PC-3 (cell line): ENCODE measurements at regions not wholly inside any gene's neighbourhood (a gene's known extent, or its start where the extent isn't known, plus 50 kb on each side); places are given as distances from the start of the nearest gene placed in this dataset.

Experiments
- ATAC-seq: fragments of 200-7000 bp; cut with Tn5 transposase; 2 replicates; pipeline ENCODE4 v1.9.1; 2020; ENCODE audit warnings: mild to moderate bottlenecking, moderate library complexity
- BruUV-seq: library from RNA; stranded (reverse); fragments of 400-500 nt; replicated peaks from 2 replicates; lab custom pipeline; 2021; lab: Mats Ljungman, UMichigan
- CTCF ChIA-PET: fragments of 300-600 bp; sonication (Branson Sonifier 250); formaldehyde crosslinking; loops from one replicate; lab custom pipeline; 2022; ENCODE audit warnings: antibody characterized with exemption; lab: Charles Lee
- POLR2A ChIA-PET: fragments of 300-600 bp; sonication (Branson Sonifier 250); formaldehyde crosslinking; loops from one replicate; lab custom pipeline; 2022; ENCODE audit warnings: antibody characterized with exemption; ENCODE audit not compliant: unreplicated experiment; lab: Charles Lee
- DNase-seq: peaks from one replicate; pipeline ENCODE4 v3.0.0-alpha.2; 2015
- H2AFZ ChIP-seq: fragments of 300-600 bp; sonication (generic); 2 replicates; pipeline ENCODE4 v1.6.0; 2016; ENCODE audit warnings: antibody characterized with exemption, low read length
- H3F3A ChIP-seq: fragments of 300-600 bp; sonication (generic); one replicate; pipeline ENCODE4 v1.6.0; 2017; ENCODE audit warnings: antibody characterized with exemption, low read length, control low read depth, mild to moderate bottlenecking; ENCODE audit not compliant: unreplicated experiment
- H3K27ac ChIP-seq: fragments of 300-600 bp; sonication (generic); 2 replicates; pipeline ENCODE4 v1.5.1; 2016; ENCODE audit warnings: mild to moderate bottlenecking, low read length
- H3K27me3 ChIP-seq: fragments of 300-600 bp; sonication (generic); 2 replicates; pipeline ENCODE4 v1.6.1; 2016; ENCODE audit warnings: low read length, mixed read lengths
- H3K36me3 ChIP-seq: fragments of 300-600 bp; sonication (generic); 2 replicates; pipeline ENCODE4 v1.6.1; 2016; ENCODE audit warnings: low read depth, mixed run types, low read length, mixed read lengths
- H3K4me1 ChIP-seq: fragments of 300-600 bp; sonication (generic); 2 replicates; pipeline ENCODE4 v1.5.1; 2016; ENCODE audit warnings: low read length; ENCODE audit not compliant: insufficient read depth
- H3K4me2 ChIP-seq: fragments of 300-600 bp; sonication (generic); 2 replicates; pipeline ENCODE4 v1.6.0; 2016; ENCODE audit warnings: low read length
- H3K4me3 ChIP-seq: fragments of 300-600 bp; sonication (generic); 2 replicates; pipeline ENCODE4 v1.5.1; 2016; ENCODE audit warnings: mild to moderate bottlenecking, low read length, mixed read lengths
- H3K79me2 ChIP-seq: fragments of 300-600 bp; sonication (generic); 2 replicates; pipeline ENCODE4 v1.6.1; 2017; ENCODE audit warnings: low read length, mixed read lengths
- H3K9ac ChIP-seq: fragments of 300-600 bp; sonication (generic); 2 replicates; pipeline ENCODE4 v1.6.0; 2016; ENCODE audit warnings: mild to moderate bottlenecking, low read length
- H3K9me2 ChIP-seq: fragments of 300-600 bp; sonication (generic); replicated peaks from 2 replicates; pipeline ENCODE4 v1.6.1; 2016; ENCODE audit warnings: mixed run types, low read length, mixed read lengths
- H3K9me3 ChIP-seq: fragments of 300-600 bp; sonication (generic); 2 replicates; pipeline ENCODE4 v1.6.1; 2016; ENCODE audit warnings: low read length, mixed read lengths
- H4K20me1 ChIP-seq: fragments of 300-600 bp; sonication (generic); 2 replicates; pipeline ENCODE4 v1.6.1; 2016; ENCODE audit warnings: low read length, mixed read lengths
- EZH2 ChIP-seq: fragments of 300-600 bp; sonication (generic); IDR thresholded peaks from one replicate; pipeline ENCODE4 v1.6.1; 2017; ENCODE audit warnings: antibody characterized with exemption, mild to moderate bottlenecking, low read length; ENCODE audit not compliant: unreplicated experiment
- EZH2phosphoT487 ChIP-seq: fragments of 300-600 bp; sonication (generic); IDR thresholded peaks from 2 replicates; pipeline ENCODE4 v1.6.1; 2018; ENCODE audit warnings: mild to moderate bottlenecking, antibody characterized with exemption, low read length, borderline replicate concordance
- intact Hi-C: fragments of 100-400 bp; cut with micrococcal nuclease; formaldehyde crosslinking; loops from 2 replicates; pipeline ENCODE4 v1.9.0; 2023
- TF ChIP-seq, protein P1 (sequence below): fragments of 300-600 bp; sonication (generic); conservative IDR thresholded peaks from 2 replicates; pipeline ENCODE4 v1.5.1; 2017; ENCODE audit warnings: antibody characterized with exemption, low read depth, mild to moderate bottlenecking, low read length

DNA sequence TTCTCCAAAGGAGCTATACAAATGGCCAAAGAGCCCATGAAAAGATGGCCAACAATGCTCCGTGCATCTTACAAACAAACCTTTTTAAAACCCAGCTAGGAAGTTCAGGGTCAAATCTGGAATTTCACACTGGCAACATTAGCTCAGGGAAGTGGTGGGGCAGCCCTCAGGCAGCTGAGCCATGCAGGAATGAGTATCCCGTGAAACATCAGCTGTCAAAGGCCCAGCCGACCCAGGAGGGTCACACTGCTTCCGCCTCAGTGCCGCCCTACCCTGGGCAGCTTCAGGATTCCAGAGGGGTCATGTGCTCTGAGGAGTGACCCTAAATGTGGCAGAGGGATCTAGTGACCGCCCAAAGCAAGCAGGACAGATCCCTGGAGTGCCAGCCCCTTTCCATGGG is 73.4 kb downstream of the LINC01488 start:
- Histone ChIP-seq H3F3A (no peaks in the 10 kb centered on the region), H3K4me3 (no peak overlapping the region), H3K9me2 (no peaks in the 10 kb centered on the region), H3K4me1 (no peaks in the 10 kb centered on the region), H3K4me2 (no peak overlapping the region), H3K36me3 (no peaks in the 10 kb centered on the region), H3K27me3 (no peaks in the 10 kb centered on the region), H4K20me1 (no peaks in the 10 kb centered on the region), H3K9ac (no peak overlapping the region), H2AFZ (no peak overlapping the region), H3K79me2 (no peaks in the 10 kb centered on the region), H3K27ac (no peak overlapping the region), H3K9me3 (no peaks in the 10 kb centered on the region)
- DNase-seq, result no peak
- no peak for ATAC-seq
- intact Hi-C loops, result no loop called here
- POLR2A ChIA-PET, result no interaction called here
- BruUV-seq, result no TSS peak
- TF ChIP-seq EZH2phosphoT487 (no peak), EZH2 (no peak)
- TF ChIP-seq, protein P1, sequence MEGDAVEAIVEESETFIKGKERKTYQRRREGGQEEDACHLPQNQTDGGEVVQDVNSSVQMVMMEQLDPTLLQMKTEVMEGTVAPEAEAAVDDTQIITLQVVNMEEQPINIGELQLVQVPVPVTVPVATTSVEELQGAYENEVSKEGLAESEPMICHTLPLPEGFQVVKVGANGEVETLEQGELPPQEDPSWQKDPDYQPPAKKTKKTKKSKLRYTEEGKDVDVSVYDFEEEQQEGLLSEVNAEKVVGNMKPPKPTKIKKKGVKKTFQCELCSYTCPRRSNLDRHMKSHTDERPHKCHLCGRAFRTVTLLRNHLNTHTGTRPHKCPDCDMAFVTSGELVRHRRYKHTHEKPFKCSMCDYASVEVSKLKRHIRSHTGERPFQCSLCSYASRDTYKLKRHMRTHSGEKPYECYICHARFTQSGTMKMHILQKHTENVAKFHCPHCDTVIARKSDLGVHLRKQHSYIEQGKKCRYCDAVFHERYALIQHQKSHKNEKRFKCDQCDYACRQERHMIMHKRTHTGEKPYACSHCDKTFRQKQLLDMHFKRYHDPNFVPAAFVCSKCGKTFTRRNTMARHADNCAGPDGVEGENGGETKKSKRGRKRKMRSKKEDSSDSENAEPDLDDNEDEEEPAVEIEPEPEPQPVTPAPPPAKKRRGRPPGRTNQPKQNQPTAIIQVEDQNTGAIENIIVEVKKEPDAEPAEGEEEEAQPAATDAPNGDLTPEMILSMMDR, result no peak
- CTCF ChIA-PET, result interaction anchor here (0.7 kb wide), 2 partner anchors 45 to 295 kb away, joined by 13 to 14 read pairs; no protein-coding TSS in a partner anchor

DNA sequence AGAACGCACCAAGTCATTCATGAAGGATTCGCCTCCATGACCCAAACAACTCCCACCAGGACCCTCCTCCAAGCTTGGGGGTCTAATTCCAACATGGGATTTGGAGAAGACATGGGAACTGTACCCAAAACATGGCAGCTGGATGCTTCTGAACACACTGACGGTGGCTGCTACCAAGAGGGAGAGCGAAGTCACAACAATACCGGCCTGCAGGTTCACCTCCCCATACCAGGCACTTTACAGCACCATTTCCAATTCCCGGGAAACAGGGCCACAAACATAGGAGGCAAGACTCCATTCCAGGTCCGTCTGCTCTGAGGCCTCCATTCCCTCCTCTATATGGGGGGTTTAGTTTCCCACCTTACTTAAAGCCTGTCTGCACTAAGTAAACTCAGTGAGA is 75.8 kb downstream of the LINC01488 start:
- H3K9me3 ChIP-seq, result no peaks in the 10 kb centered on the region
- intact Hi-C loops, result no loop called here
- H3K9me2 ChIP-seq, result no peaks in the 10 kb centered on the region
- BruUV-seq, result no TSS peak
- H4K20me1 ChIP-seq, result no peaks in the 10 kb centered on the region
- POLR2A ChIA-PET, result no interaction called here
- H3F3A ChIP-seq, result no peaks in the 10 kb centered on the region
- no peak overlapping the region for H3K9ac ChIP-seq
- H3K27ac ChIP-seq, result no peak overlapping the region
- H3K4me1 ChIP-seq, result no peaks in the 10 kb centered on the region
- DNase-seq (no peak), ATAC-seq (no peak)
- H3K36me3 ChIP-seq, result no peaks in the 10 kb centered on the region
- H3K27me3 ChIP-seq, result no peaks in the 10 kb centered on the region
- no peak overlapping the region for H3K4me3 ChIP-seq
- no peaks in the 10 kb centered on the region for H3K79me2 ChIP-seq
- TF ChIP-seq EZH2 (no peak), EZH2phosphoT487 (no peak)
- TF ChIP-seq, protein P1, result no peak
- no peak overlapping the region for H2AFZ ChIP-seq
- CTCF ChIA-PET, result no interaction called here
- no peak overlapping the region for H3K4me2 ChIP-seq

DNA sequence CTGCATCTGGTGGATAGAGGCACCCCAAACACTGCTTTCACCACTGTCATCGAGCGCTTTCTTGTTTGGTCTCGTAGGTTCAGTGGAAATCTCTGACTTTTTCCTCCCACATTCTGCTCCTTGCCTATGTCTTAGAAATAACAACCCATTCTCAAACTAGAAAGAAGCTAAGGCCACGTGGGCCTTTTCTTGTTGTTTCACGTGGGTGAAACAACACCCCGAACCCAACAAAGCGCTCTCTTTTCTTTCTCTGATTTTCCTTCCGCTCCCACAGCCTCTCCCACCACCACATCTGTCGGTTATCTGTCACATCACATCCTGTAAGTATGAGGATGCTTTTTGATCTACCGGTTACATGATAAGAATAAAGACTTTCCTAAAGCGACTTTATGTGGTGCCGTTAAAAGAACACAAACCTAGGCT is 77.1 kb downstream of the LINC01488 start:
- no peaks in the 10 kb centered on the region for H3K4me1 ChIP-seq
- H3K27ac ChIP-seq, result no peak overlapping the region
- no TSS peak for BruUV-seq
- H3K9me3 ChIP-seq, result no peaks in the 10 kb centered on the region
- no peak overlapping the region for H3K4me2 ChIP-seq
- intact Hi-C loops, result no loop called here
- H3K79me2 ChIP-seq, result no peaks in the 10 kb centered on the region
- H4K20me1 ChIP-seq, result no peaks in the 10 kb centered on the region
- H3K36me3 ChIP-seq, result no peaks in the 10 kb centered on the region
- DNase-seq (no peak), ATAC-seq (no peak)
- H3K9me2 ChIP-seq, result no peaks in the 10 kb centered on the region
- TF ChIP-seq EZH2phosphoT487, result no peak
- TF ChIP-seq EZH2, result no peak
- TF ChIP-seq, protein P1, result no peak
- H3K27me3 ChIP-seq, result no peaks in the 10 kb centered on the region
- H3F3A ChIP-seq, result no peaks in the 10 kb centered on the region
- CTCF ChIA-PET, result no interaction called here
- no peak overlapping the region for H3K4me3 ChIP-seq
- POLR2A ChIA-PET, result no interaction called here
- H3K9ac ChIP-seq, result no peak overlapping the region
- H2AFZ ChIP-seq, result no peak overlapping the region
